OCI-LY3 (cell line): ENCODE measurements at regions not wholly inside any gene's neighbourhood (a gene's known extent, or its start where the extent isn't known, plus 50 kb on each side); places are given as distances from the start of the nearest gene placed in this dataset.

Source experiments
- CTCF ChIP-seq: fragments of 200-600, 300-600 bp; sonication (generic); IDR thresholded peaks from 2 replicates; pipeline ENCODE4 v1.5.1; 2014; ENCODE audit warnings: antibody characterized with exemption, low read length, low read depth
- EZH2phosphoT487 ChIP-seq: fragments of 200-600 bp; shearing (Covaris generic); IDR thresholded peaks from 2 replicates; pipeline ENCODE4 v1.6.1; 2018; ENCODE audit warnings: antibody characterized with exemption, mixed run types, low read depth

GRCh38 chr13:31684466-31684865, 54.9 kb upstream of the RXFP2 start:
- TF ChIP-seq CTCF = no peak
- no peak for TF ChIP-seq EZH2phosphoT487
